Naive B cell (primary cell): ENCODE measurements at regions not wholly inside any gene's neighbourhood (a gene's known extent, or its start where the extent isn't known, plus 50 kb on each side); places are given as distances from the start of the nearest gene placed in this dataset.
A peak's percentile ranks its signal among the peaks of the same experiment; 100 is the strongest.
"Not testable (repeated sequence)": the region's sequence is repeated elsewhere in the genome, so short reads cannot be mapped to it uniquely, and the experiment has no call there.

ENCODE experiments used
- ATAC-seq, 2 donors: fragments of 150-1000 bp; cut with Tn5 transposase; 2 replicates each; pipeline ENCODE4 v1.10.0; 2021; ENCODE audit warnings: low read depth in 2 of 2, mild to moderate bottlenecking in 2 of 2, moderate library complexity in 2 of 2
- DNase-seq: peaks from one replicate; pipeline ENCODE4 v3.0.0; 2022
- H3K27ac Mint-ChIP-seq, 6 donors: one replicate each; pipeline ENCODE4 v1.8.0; 2020 to 2022; ENCODE audit warnings: mild to moderate bottlenecking in 6 of 6, mixed read lengths in 6 of 6, moderate library complexity in 5 of 6, inconsistent platforms in 2 of 6
- H3K27me3 Mint-ChIP-seq, 3 donors: one replicate each; pipeline ENCODE4 v1.8.0; 2021 to 2022; ENCODE audit warnings: mixed read lengths in 3 of 3, mild to moderate bottlenecking in 1 of 3
- H3K36me3 Mint-ChIP-seq, 2 donors: one replicate each; pipeline ENCODE4 v1.8.0; 2020 to 2022; ENCODE audit warnings: mixed read lengths in 2 of 2, inconsistent platforms in 1 of 2, mild to moderate bottlenecking in 1 of 2
- H3K4me1 Mint-ChIP-seq, 3 donors: one replicate each; pipeline ENCODE4 v1.8.0; 2020 to 2022; ENCODE audit warnings: mixed read lengths in 3 of 3, inconsistent platforms in 1 of 3, mild to moderate bottlenecking in 1 of 3, moderate library complexity in 1 of 3
- H3K4me3 Mint-ChIP-seq, 8 donors: one replicate each; pipeline ENCODE4 v1.8.0; 2020 to 2022; ENCODE audit warnings: mild to moderate bottlenecking in 8 of 8, mixed read lengths in 8 of 8, moderate library complexity in 8 of 8, inconsistent platforms in 2 of 8
- H3K9me3 Mint-ChIP-seq, 7 donors: one replicate each; pipeline ENCODE4 v1.8.0; 2020 to 2022; ENCODE audit warnings: mixed read lengths in 7 of 7, mild to moderate bottlenecking in 5 of 7, inconsistent platforms in 2 of 7, moderate library complexity in 1 of 7

GRCh38 chr7:156501815-156502214, 138.8 kb upstream of the RNF32 start:
- Mint-ChIP-seq H3K27me3 (peaks cover 4 to 12% (median 8%) of the 10 kb centered on the region in 3 donors), H3K9me3 (peaks cover 0 to 17% (median 5%) of the 10 kb centered on the region in 7 donors)
- not testable (repeated sequence) for DNase-seq, H3K27ac Mint-ChIP-seq, H3K4me1 Mint-ChIP-seq, ATAC-seq, H3K36me3 Mint-ChIP-seq, H3K4me3 Mint-ChIP-seq

- no peaks in the 10 kb centered on the region for H3K4me1 Mint-ChIP-seq
- no peak overlapping the region for H3K4me3 Mint-ChIP-seq
- H3K36me3 Mint-ChIP-seq, result no peaks in the 10 kb centered on the region
- DNase-seq (no peak), ATAC-seq (no peak)
- H3K27me3 Mint-ChIP-seq, result peaks cover 0 to 5% (median 0%) of the 10 kb centered on the region in 3 donors
- peaks cover 0 to 13% (median 0%) of the 10 kb centered on the region in 7 donors for H3K9me3 Mint-ChIP-seq
- H3K27ac Mint-ChIP-seq, result no peak overlapping the region
Observed at GRCh38 chr7:156499247-156499881, 141.2 kb upstream of the RNF32 start.

- peaks cover 0 to 7% (median under 1%) of the 10 kb centered on the region in 3 donors for H3K27me3 Mint-ChIP-seq
- H3K9me3 Mint-ChIP-seq, result peaks cover 0 to 13% (median 0%) of the 10 kb centered on the region in 7 donors
- DNase-seq, result no peak
- H3K36me3 Mint-ChIP-seq, result no peaks in the 10 kb centered on the region
- ATAC-seq, result no peak
- H3K4me1 Mint-ChIP-seq, result no peaks in the 10 kb centered on the region
- no peak overlapping the region for H3K4me3 Mint-ChIP-seq
- no peak overlapping the region for H3K27ac Mint-ChIP-seq
Observed at GRCh38 chr7:156497776-156498509, 142.6 kb upstream of the RNF32 start.

- H3K4me3 Mint-ChIP-seq, result no peak overlapping the region
- no peaks in the 10 kb centered on the region for H3K36me3 Mint-ChIP-seq
Observed at GRCh38 chr7:156496865-156497264, 143.7 kb upstream of the RNF32 start.

GRCh38 chr7:156496363-156496769, 144.2 kb upstream of the RNF32 start:
- no peaks in the 10 kb centered on the region for H3K36me3 Mint-ChIP-seq
- no peak overlapping the region for H3K4me3 Mint-ChIP-seq
- ATAC-seq, result no peak
- H3K27ac Mint-ChIP-seq, result no peak overlapping the region
- no peak for DNase-seq
- H3K9me3 Mint-ChIP-seq, result peaks cover 0 to 8% (median 0%) of the 10 kb centered on the region in 7 donors
- H3K27me3 Mint-ChIP-seq, result peaks cover 6 to 16% (median 11%) of the 10 kb centered on the region in 3 donors
- H3K4me1 Mint-ChIP-seq, result no peaks in the 10 kb centered on the region

More at GRCh38 chr7:156496865-156497264, 143.7 kb upstream of the RNF32 start:
- ATAC-seq (no peak), DNase-seq (no peak)
- H3K27ac Mint-ChIP-seq, result no peak overlapping the region
- H3K27me3 Mint-ChIP-seq, result peaks cover 3 to 11% (median 11%) of the 10 kb centered on the region in 3 donors
- no peaks in the 10 kb centered on the region for H3K4me1 Mint-ChIP-seq
- H3K9me3 Mint-ChIP-seq, result peaks cover 0 to 9% (median 0%) of the 10 kb centered on the region in 7 donors

GRCh38 chr7:156494960-156495359, 145.6 kb upstream of the RNF32 start:
- no peak overlapping the region for H3K27ac Mint-ChIP-seq
- no peak overlapping the region for H3K4me3 Mint-ChIP-seq
- peaks cover 6 to 16% (median 7%) of the 10 kb centered on the region in 3 donors for H3K27me3 Mint-ChIP-seq
- DNase-seq (no peak), ATAC-seq (no peak)
- no peaks in the 10 kb centered on the region for H3K4me1 Mint-ChIP-seq
- H3K9me3 Mint-ChIP-seq, result no peaks in the 10 kb centered on the region
- H3K36me3 Mint-ChIP-seq, result no peaks in the 10 kb centered on the region

GRCh38 chr7:156493942-156494341, 146.6 kb upstream of the RNF32 start:
- Mint-ChIP-seq H3K9me3 (no peaks in the 10 kb centered on the region), H3K27me3 (peaks cover 6 to 16% (median 7%) of the 10 kb centered on the region in 3 donors), H3K36me3 (no peaks in the 10 kb centered on the region), H3K4me1 (no peaks in the 10 kb centered on the region), H3K27ac (no peak overlapping the region), H3K4me3 (no peak overlapping the region)
- ATAC-seq, result no peak
- DNase-seq, result no peak

GRCh38 chr7:156492170-156492569, 148.4 kb upstream of the RNF32 start:
- ATAC-seq (no peak), DNase-seq (no peak)
- Mint-ChIP-seq H3K27ac (no peak overlapping the region), H3K4me3 (peak overlapping the region in 2 of 8 donors; percentile 31 to 57), H3K4me1 (no peaks in the 10 kb centered on the region), H3K27me3 (peaks cover 6 to 16% (median 7%) of the 10 kb centered on the region in 3 donors), H3K36me3 (no peaks in the 10 kb centered on the region), H3K9me3 (no peaks in the 10 kb centered on the region)

- ATAC-seq (no peak), DNase-seq (no peak)
- no peaks in the 10 kb centered on the region for H3K4me1 Mint-ChIP-seq
- no peak overlapping the region for H3K4me3 Mint-ChIP-seq
- H3K27ac Mint-ChIP-seq, result no peak overlapping the region
- H3K9me3 Mint-ChIP-seq, result no peaks in the 10 kb centered on the region
- no peaks in the 10 kb centered on the region for H3K36me3 Mint-ChIP-seq
- peaks cover 6 to 16% (median 7%) of the 10 kb centered on the region in 3 donors for H3K27me3 Mint-ChIP-seq
Observed at GRCh38 chr7:156491435-156491834, 149.1 kb upstream of the RNF32 start.

GRCh38 chr7:156490021-156490800, 150.4 kb upstream of the RNF32 start:
- ATAC-seq, result no peak
- Mint-ChIP-seq H3K4me1 (no peaks in the 10 kb centered on the region), H3K9me3 (no peaks in the 10 kb centered on the region), H3K36me3 (no peaks in the 10 kb centered on the region), H3K4me3 (no peak overlapping the region), H3K27me3 (peaks cover 6 to 16% (median 10%) of the 10 kb centered on the region in 3 donors), H3K27ac (no peak overlapping the region)
- DNase-seq, result no peak

- H3K27ac Mint-ChIP-seq, result no peak overlapping the region
Observed at GRCh38 chr7:156487811-156488533, 152.6 kb upstream of the RNF32 start.

GRCh38 chr7:156480671-156481070, 159.9 kb upstream of the RNF32 start:
- Mint-ChIP-seq H3K27me3 (peaks cover 20 to 29% (median 29%) of the 10 kb centered on the region in 3 donors), H3K36me3 (no peaks in the 10 kb centered on the region)

More at GRCh38 chr7:156487811-156488533, 152.6 kb upstream of the RNF32 start:
- peaks cover 12 to 24% (median 16%) of the 10 kb centered on the region in 3 donors for H3K27me3 Mint-ChIP-seq
- no peak for ATAC-seq
- no peak for DNase-seq
- H3K36me3 Mint-ChIP-seq, result no peaks in the 10 kb centered on the region
- H3K9me3 Mint-ChIP-seq, result peaks cover 0 to 2% (median 0%) of the 10 kb centered on the region in 7 donors
- H3K4me1 Mint-ChIP-seq, result no peaks in the 10 kb centered on the region
- no peak overlapping the region for H3K4me3 Mint-ChIP-seq

GRCh38 chr7:156479596-156479995, 161.0 kb upstream of the RNF32 start:
- no peaks in the 10 kb centered on the region for H3K4me1 Mint-ChIP-seq
- H3K9me3 Mint-ChIP-seq, result peaks cover 0 to 1% (median 0%) of the 10 kb centered on the region in 7 donors
- no peaks in the 10 kb centered on the region for H3K36me3 Mint-ChIP-seq
- peaks cover 24 to 38% (median 31%) of the 10 kb centered on the region in 3 donors for H3K27me3 Mint-ChIP-seq
- ATAC-seq (no peak), DNase-seq (no peak)
- H3K4me3 Mint-ChIP-seq, result no peak overlapping the region
- H3K27ac Mint-ChIP-seq, result no peak overlapping the region

More at GRCh38 chr7:156480671-156481070, 159.9 kb upstream of the RNF32 start:
- no peak for ATAC-seq
- Mint-ChIP-seq H3K4me3 (no peak overlapping the region), H3K9me3 (peaks cover 0 to 2% (median 0%) of the 10 kb centered on the region in 7 donors), H3K27ac (no peak overlapping the region), H3K4me1 (no peaks in the 10 kb centered on the region)
- no peak for DNase-seq
